NCI-H2227 (cell line): ENCODE measurements at regions not wholly inside any gene's neighbourhood (a gene's known extent, or its start where the extent isn't known, plus 50 kb on each side); places are given as distances from the start of the nearest gene placed in this dataset.

Experiments
- DNase-seq: peaks from one replicate; lab custom pipeline; 2025; ENCODE audit not compliant: unreplicated experiment; lab: John Stamatoyannopoulos, UW

DNA sequence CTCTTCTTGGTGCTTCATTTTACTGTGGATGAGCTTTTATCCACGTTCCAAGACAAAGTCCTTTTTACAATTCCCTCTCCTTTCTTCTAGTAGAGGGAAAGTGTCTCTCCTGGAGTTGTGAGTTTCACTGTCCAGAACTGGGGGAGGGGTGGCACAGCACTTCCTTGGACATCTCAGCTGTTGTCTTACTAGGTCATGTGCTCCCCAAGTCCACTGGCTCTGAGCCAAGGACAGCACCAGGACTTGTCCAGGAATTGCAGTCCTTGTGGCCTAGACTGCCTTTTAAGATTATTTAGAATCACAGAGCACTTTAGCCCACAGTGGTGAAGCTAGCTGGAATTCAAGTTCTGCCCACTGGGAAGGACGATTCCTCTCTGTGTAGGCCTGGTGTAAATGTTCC, 700.2 kb upstream of the PTPRD start:
- DNase-seq = no peak

DNA sequence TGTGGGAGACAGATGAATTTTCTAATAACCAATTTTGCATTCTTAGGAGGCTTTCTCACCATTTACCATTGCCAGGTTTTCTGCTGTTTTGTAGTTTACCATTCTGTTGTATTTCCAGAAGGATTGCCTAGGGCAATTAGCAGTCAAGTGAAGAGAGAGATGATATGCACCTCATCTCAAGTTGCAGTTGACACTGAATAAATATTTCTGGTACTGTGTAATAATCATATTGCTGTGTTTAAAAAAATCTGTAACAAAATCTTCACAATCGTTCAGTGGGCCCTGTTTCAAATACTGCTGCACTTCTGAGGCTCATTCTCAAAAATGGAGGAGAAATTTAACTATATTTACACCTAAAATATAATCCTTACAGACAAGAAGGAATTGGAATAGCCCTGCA, 706.1 kb upstream of the PTPRD start:
- DNase-seq = no peak

DNA sequence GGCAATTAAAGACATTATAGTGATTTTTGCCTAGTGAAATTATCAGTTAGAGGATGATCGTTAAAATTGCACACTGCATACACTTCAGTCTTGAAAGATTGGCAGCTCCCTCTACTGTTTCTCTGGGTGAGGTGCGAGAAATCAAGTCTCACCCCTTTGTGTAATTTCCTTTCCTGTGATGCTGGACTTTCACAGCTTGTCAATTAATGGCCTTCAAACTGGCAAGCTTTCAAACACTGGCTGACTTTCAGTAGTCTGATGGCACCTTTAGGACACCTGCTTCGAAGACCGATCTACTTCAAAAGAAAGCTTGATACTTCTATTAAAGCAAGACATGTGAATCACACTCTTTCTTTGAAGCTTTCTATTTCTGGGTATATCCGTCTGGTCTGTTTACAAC, 706.7 kb upstream of the PTPRD start:
- no peak for DNase-seq

DNA sequence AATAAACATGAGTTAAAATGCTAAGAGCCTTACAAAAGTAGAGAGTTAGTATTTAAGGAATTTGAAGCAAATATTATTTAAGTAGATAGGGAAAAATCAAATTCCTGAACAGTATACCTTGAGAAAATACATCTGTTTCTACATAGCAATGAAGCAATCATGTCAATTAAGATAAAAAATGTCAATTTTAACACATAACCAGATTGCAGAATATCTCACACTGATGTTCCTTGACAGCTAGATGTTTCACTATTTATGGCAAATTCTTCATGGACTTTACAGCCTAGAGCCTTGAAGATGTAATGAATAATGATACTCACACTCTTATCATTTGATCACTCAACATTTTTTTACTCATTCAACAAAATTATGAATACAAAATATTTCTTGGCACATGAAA, 708.2 kb upstream of the PTPRD start:
- DNase-seq = no peak

DNA sequence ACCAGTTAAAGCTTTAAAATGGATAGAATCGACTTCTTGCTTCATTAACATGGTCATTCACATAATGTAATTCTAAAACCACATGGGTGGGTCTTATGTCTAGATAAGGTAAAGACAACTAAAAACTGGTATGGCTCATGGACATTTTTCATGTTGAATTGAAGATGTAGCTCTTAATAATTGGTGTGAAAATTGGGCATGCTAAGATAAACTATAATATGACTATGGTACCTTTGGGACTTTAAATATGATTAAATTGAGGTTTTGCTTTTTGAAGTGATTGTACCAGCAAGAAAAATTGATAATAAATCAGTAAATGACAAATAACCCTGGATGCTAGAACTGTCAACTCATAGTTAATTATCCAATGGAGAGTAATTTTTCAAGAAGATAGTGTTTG, 710.7 kb upstream of the PTPRD start:
- no peak for DNase-seq

- DNase-seq = no peak
Observed at GRCh38 chr9:11326231-11326630, 713.4 kb upstream of the PTPRD start.

DNA sequence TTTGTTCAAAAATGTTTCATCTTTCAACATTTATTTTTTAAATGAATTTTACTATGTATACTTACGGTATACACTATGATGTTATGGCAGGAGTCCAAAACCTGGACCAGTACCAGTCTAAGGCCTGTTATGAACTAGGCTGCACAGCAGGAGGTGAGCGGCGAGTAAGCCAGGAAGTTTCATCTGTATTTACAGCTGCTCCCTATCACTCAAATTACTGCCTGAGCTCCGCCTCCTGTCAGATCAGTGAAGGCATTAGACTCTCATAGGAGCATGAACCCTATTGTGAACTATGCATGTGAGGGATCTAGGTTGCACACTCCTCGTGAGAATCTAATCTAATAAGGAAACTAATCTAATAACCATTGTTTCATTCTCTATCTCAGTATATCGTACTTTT, 715.5 kb upstream of the PTPRD start:
- no peak for DNase-seq

DNA sequence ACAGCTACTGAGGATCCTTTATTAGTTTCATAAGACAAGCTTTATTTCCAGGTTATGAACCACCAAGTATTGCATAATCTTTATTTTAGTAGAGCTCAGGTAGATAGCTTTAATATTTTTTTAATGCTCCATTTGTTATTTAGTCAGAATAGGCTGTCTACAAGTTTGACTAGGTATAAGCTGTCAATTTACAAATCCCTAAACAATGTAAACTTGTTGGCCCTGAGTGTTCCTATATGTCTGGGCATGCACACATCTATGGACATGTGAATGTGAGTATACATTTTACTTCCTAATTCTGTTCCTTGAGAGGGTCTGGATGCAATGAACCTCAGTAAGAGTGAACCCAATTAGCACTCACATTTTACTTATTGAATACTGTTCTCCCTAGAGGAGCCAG, 722.2 kb upstream of the PTPRD start:
- no peak for DNase-seq

DNA sequence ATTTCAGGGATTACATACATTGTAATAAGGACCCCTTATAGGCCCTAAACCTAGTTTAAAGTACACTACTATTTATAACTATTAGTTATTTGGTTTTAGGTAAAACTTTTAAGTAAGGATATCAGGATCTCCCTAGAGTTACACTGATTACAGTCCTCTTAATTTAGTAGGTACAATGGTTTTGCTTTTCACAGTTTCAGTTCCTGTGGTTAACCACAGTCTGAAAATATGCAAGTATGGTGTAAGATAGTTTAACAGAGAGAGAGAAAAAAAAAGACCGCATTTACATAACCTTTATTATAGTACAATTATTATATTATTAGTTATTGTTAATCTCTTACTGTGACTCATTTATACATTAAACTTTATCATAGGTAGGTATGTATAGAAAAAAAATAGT, 725.3 kb upstream of the PTPRD start:
- no peak for DNase-seq

DNA sequence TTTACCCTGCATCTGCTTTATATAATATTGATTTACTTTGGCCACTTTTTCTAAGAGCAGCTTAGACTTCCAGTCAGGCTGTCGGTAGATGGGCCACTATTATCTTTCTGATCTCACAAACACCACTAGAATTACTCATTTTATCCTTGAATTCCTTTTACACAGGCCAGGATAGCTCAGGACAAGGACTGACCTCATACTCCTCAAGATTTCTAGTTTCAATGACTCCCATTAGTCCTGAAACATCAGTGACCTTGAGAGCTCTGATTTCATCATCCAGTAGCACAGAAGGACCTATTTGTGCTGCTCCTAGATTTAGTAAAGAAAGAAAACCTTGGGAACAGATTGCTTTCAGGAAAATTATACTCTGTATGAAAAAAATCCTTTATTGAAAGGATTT, 727.9 kb upstream of the PTPRD start:
- DNase-seq = no peak

GRCh38 chr9:11347437-11347836, 734.6 kb upstream of the PTPRD start:
- no peak for DNase-seq

DNA sequence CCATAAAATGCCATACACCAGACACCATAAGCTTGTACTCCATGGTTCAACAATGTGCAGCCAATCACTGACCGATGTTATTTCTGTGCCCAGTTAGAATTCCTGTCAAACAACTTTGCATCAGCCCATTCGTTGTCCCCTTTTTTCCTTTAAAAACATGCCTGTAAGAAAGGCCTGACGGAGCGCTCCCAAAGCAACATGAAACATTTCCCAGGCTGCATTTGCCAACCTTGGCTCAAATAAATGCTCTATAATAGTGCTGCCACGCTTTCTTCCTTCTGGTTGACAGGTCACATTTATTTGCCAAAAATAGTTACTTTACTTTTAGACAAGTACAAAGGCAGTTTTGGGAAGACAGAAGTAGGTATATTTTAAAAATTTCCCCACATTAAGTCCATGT, 735.6 kb upstream of the PTPRD start:
- DNase-seq = no peak

- no peak for DNase-seq
Observed at GRCh38 chr9:11349187-11349586, 736.4 kb upstream of the PTPRD start.

DNA sequence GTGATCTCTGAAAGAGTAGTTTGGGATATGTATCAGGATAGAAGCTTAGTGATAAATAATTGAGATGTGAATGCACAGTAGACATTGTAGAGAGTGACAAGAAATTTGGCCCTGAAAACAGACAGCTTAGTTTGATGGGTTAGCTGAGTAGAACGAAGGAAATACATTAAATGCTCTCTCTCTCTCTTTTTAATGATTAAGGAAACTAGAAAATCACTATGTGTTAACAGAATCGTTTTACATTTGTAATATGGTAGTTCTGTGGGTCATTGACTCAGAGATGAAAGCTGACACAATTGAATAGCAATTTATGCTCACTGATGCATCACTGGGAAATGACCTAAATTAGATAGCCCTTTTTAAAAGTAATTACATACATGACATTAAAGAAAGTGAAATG, 739.8 kb upstream of the PTPRD start:
- no peak for DNase-seq

DNA sequence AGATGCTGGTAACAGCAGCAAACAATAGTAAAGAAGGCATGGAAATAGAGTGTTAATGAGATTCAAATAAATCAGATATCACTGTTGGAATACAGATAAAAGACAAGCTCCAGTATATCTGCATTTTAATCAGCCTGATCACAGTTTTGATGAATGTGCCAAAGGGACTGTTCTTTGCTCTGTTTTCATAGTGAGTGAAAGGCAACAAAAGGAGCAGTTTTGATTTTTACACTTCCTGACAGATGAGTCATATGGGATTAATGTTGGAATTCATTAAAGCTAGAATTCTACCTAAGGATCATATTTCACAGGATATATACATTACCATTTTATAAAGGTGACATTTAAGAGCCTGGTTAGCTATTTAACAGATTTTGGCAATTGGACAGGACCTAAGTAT, 743.3 kb upstream of the PTPRD start:
- no peak for DNase-seq

GRCh38 chr9:11366585-11367129, 753.9 kb upstream of the PTPRD start:
- no peak for DNase-seq

DNA sequence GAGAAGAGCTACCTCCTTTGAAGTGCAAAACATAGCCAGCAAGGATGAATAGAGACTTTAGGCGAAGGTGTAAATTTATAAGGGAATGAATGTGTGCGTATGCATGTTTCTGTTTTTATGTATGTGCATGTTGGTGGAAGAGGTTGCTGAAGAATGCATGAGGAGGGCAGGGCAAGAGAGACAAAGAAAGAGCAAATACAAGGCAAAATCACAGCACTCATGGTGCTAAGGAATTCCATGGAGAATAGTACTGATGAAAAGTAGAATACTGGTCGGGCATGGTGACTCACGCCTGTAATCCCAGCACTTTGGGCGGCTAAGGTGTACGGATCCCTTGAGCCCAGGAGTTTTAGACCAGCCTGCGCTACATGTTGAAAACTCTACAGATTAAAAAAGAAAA, 762.1 kb upstream of the PTPRD start:
- no peak for DNase-seq

DNA sequence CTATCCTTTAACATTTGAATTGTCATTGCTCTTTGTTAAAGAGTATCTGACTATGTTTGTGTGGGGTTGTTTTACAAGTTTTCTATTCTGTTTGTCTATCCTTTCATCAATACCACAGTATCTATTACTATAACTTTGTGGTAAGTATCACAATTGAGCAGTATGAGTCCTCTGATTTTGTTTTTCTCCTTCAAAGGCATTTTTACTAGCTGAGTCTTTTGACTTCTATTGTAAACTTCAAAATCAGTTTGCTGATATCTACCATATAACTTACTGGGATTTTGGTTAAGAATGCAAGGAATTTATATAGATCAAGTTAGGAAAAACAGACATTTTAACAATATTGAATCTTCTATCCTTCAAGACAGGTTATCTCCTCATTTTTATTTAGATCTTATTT, 789.8 kb upstream of the PTPRD start:
- no peak for DNase-seq

- no peak for DNase-seq
Observed at GRCh38 chr9:11414241-11414640, 801.4 kb upstream of the PTPRD start.

GRCh38 chr9:11417782-11418181, 805.0 kb upstream of the PTPRD start:
- no peak for DNase-seq

GRCh38 chr9:11431490-11431889, 818.7 kb upstream of the PTPRD start:
- DNase-seq = no peak

DNA sequence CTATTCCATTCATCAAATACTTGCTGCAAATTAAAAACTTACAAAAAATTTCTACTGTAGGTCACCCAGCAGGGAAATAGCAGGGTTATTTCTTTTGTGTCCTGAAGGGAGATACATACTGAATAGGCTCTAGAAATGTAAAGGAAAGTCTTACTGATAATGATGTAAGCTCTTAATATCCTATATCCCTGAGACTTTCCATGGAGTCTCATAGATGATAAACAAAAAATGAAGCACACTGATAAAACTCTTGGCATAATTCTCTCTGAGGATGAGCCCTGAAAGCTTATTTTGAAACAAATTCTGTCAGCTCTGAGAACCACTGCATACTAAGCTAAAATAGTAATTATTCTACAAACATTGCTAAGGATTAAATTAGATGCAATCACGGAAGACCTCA, 819.6 kb upstream of the PTPRD start:
- no peak for DNase-seq

GRCh38 chr9:11443631-11444030, 830.8 kb upstream of the PTPRD start:
- DNase-seq = no peak
